ENCODE measurements at regions not wholly inside any gene's neighbourhood (a gene's known extent, or its start where the extent isn't known, plus 50 kb on each side); places are given as distances from the start of the nearest gene placed in this dataset.

DNA sequence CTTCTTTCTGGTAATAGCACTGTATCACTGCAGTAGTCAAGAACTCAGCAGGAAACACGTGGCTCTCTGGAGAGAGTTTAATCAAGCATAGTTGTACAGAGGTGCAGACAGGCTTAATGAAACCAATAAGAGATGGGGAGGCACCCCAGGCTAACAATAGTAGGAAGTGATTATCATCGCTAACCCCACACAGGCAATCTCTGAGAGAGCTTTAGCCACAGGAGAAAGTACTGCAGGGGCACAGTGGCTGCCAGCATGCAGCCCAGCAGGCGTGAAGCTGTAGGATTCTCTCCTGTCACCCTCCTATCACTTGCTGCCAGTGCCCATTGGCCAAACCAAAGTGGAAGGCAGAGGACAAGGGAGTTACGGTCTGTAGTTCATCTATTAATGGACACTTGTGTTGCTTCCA lies 450.0 kb upstream of the RASGEF1B start:
- POLR2A ChIA-PET, result no interaction called here

DNA sequence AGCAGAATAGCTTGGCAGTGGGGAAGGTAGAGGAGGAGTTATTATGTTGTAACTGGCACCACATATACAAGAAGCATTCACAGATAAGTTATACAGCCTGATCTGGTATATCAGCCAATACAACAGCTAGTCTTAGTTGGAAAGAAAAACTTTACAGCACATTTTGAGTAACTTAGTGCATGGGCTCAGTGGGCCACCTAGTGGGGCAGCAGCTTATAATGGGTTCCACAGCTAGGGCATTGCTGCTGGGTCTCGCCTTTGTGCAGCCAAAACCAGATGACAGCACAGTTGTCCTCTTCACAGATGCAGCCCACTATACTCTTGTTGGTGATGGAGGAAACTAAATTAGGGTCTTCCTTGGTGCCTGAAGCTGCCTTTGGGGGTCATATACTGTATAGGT lies 448.1 kb upstream of the RASGEF1B start:
- POLR2A ChIA-PET, result no interaction called here
- Histone ChIP-seq H3K4me3 (ENCODE audit: control extremely low read depth in 1 of 5, extremely low read depth in 1 of 5, insufficient read depth in 1 of 5, low read depth in 2 of 5, low read length in 4 of 5) (no peak overlapping the region), H3K36me3 (replicated peaks in 1 of 2; ENCODE audit: control extremely low read depth in 1 of 2, control insufficient read depth in 1 of 2, extremely low read depth in 1 of 2, insufficient read depth in 2 of 2, low read length in 1 of 2) (no peaks in the 10 kb centered on the region), H4K20me1 (ENCODE audit: control insufficient read depth, insufficient read depth, low read length, poor library complexity, severe bottlenecking) (no peaks in the 10 kb centered on the region), H3K9ac (ENCODE audit: low read length) (no peak overlapping the region), H3K4me1 (ENCODE audit: control insufficient read depth in 2 of 2, insufficient read depth in 2 of 2, low read length in 2 of 2) (peaks cover 3% of the 10 kb centered on the region in 2 donors), H2AFZ (ENCODE audit: insufficient read depth, low read depth, low read length, poor library complexity, severe bottlenecking) (no peak overlapping the region), H3K79me2 (ENCODE audit: control insufficient read depth, insufficient read depth, low read length) (no peaks in the 10 kb centered on the region), H3K4me2 (replicated peaks; ENCODE audit: low read depth, low read length, poor library complexity, severe bottlenecking) (no peak overlapping the region), H3K27ac (ENCODE audit: low read length in 2 of 2) (no peak overlapping the region), H3K9me3 (ENCODE audit: control extremely low read depth in 1 of 3, control insufficient read depth in 2 of 3, insufficient read depth in 1 of 3, low read length in 2 of 3) (no peaks in the 10 kb centered on the region), H3K27me3 (replicated peaks in 1 of 4; ENCODE audit: control extremely low read depth in 1 of 4, control insufficient read depth in 3 of 4, insufficient read depth in 4 of 4, low read length in 3 of 4) (peaks cover 0 to 4% (median 1%) of the 10 kb centered on the region in 4 experiments)
- intact Hi-C loops (cut with micrococcal nuclease), result loop anchor here (1.0 kb wide), 2 partner anchors 453 to 514 kb away; no protein-coding TSS in a partner anchor
- no peak for TF ChIP-seq EZH2 (IDR thresholded peaks at IDR 0.05; ENCODE audit: borderline replicate concordance, insufficient read depth, low read depth, low read length, poor library complexity, severe bottlenecking)
- TF ChIP-seq, protein P1, sequence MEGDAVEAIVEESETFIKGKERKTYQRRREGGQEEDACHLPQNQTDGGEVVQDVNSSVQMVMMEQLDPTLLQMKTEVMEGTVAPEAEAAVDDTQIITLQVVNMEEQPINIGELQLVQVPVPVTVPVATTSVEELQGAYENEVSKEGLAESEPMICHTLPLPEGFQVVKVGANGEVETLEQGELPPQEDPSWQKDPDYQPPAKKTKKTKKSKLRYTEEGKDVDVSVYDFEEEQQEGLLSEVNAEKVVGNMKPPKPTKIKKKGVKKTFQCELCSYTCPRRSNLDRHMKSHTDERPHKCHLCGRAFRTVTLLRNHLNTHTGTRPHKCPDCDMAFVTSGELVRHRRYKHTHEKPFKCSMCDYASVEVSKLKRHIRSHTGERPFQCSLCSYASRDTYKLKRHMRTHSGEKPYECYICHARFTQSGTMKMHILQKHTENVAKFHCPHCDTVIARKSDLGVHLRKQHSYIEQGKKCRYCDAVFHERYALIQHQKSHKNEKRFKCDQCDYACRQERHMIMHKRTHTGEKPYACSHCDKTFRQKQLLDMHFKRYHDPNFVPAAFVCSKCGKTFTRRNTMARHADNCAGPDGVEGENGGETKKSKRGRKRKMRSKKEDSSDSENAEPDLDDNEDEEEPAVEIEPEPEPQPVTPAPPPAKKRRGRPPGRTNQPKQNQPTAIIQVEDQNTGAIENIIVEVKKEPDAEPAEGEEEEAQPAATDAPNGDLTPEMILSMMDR (IDR thresholded peaks at IDR 0.05), result no peak
- Mint-ChIP-seq H3K27ac (no peak overlapping the region), H3K27me3 (peaks cover 26% of the 10 kb centered on the region), H3K4me1 (no peaks in the 10 kb centered on the region), H3K9me3 (ENCODE audit: insufficient read depth) (no peaks in the 10 kb centered on the region), H3K4me3 (no peak overlapping the region)
- DNase-seq (peak; percentile 8), ATAC-seq (ENCODE audit: low read depth) (no peak)
- 60% methylated on average over 1 of the region's 1 CpG for WGBS (ENCODE audit: insufficient coverage)
- CTCF ChIA-PET, result interaction anchor here (0.8 to 2.7 kb wide), 11 partner anchors 10 to 519 kb away, joined by 3 to 24 read pairs (median 5); no protein-coding TSS in a partner anchor

More for the DNA sequence above, 450.0 kb upstream of the RASGEF1B start:
- H4K20me1 ChIP-seq (ENCODE audit: control insufficient read depth, insufficient read depth, low read length, poor library complexity, severe bottlenecking), result no peaks in the 10 kb centered on the region
- H3K79me2 ChIP-seq (ENCODE audit: control insufficient read depth, insufficient read depth, low read length), result no peaks in the 10 kb centered on the region
- H3K9me3 Mint-ChIP-seq (ENCODE audit: insufficient read depth), result no peaks in the 10 kb centered on the region
- no peaks in the 10 kb centered on the region for H3K9me3 ChIP-seq (ENCODE audit: control extremely low read depth in 1 of 3, control insufficient read depth in 2 of 3, insufficient read depth in 1 of 3, low read length in 2 of 3)
- H3K9ac ChIP-seq (ENCODE audit: low read length), result no peak overlapping the region
- CTCF ChIA-PET, result interaction anchor here (1.1 kb wide), 1 partner anchor 8 kb away, joined by 3 read pairs; no protein-coding TSS in a partner anchor
- H3K27me3 Mint-ChIP-seq, result peaks cover 26% of the 10 kb centered on the region
- no peak overlapping the region for H3K4me3 ChIP-seq (ENCODE audit: control extremely low read depth in 1 of 5, extremely low read depth in 1 of 5, insufficient read depth in 1 of 5, low read depth in 2 of 5, low read length in 4 of 5)
- H3K4me3 Mint-ChIP-seq, result no peak overlapping the region
- no peak overlapping the region for H3K4me2 ChIP-seq (replicated peaks; ENCODE audit: low read depth, low read length, poor library complexity, severe bottlenecking)
- 88% methylated on average over 3 of the region's 4 CpGs for WGBS (ENCODE audit: insufficient coverage)
- no peak overlapping the region for H2AFZ ChIP-seq (ENCODE audit: insufficient read depth, low read depth, low read length, poor library complexity, severe bottlenecking)
- H3K36me3 ChIP-seq (replicated peaks in 1 of 2; ENCODE audit: control extremely low read depth in 1 of 2, control insufficient read depth in 1 of 2, extremely low read depth in 1 of 2, insufficient read depth in 2 of 2, low read length in 1 of 2), result no peaks in the 10 kb centered on the region
- H3K27ac Mint-ChIP-seq, result no peak overlapping the region
- TF ChIP-seq, protein P1 (IDR thresholded peaks at IDR 0.05), result no peak
- TF ChIP-seq EZH2 (IDR thresholded peaks at IDR 0.05; ENCODE audit: borderline replicate concordance, insufficient read depth, low read depth, low read length, poor library complexity, severe bottlenecking), result no peak
- H3K27ac ChIP-seq (ENCODE audit: low read length in 2 of 2), result no peak overlapping the region
- peaks cover 3% of the 10 kb centered on the region in 2 donors for H3K4me1 ChIP-seq (ENCODE audit: control insufficient read depth in 2 of 2, insufficient read depth in 2 of 2, low read length in 2 of 2)
- no peak for ATAC-seq (ENCODE audit: low read depth)
- no peaks in the 10 kb centered on the region for H3K4me1 Mint-ChIP-seq
- no peak for DNase-seq
- H3K27me3 ChIP-seq (replicated peaks in 1 of 4; ENCODE audit: control extremely low read depth in 1 of 4, control insufficient read depth in 3 of 4, insufficient read depth in 4 of 4, low read length in 3 of 4), result peaks cover 0 to 10% (median 2%) of the 10 kb centered on the region in 4 experiments
- intact Hi-C loops (cut with micrococcal nuclease), result no loop called here
